ENCODE measurements at regions not wholly inside any gene's neighbourhood (a gene's known extent, or its start where the extent isn't known, plus 50 kb on each side); places are given as distances from the start of the nearest gene placed in this dataset.
"Not testable (repeated sequence)": the region's sequence is repeated elsewhere in the genome, so short reads cannot be mapped to it uniquely, and the experiment has no call there.

DNA sequence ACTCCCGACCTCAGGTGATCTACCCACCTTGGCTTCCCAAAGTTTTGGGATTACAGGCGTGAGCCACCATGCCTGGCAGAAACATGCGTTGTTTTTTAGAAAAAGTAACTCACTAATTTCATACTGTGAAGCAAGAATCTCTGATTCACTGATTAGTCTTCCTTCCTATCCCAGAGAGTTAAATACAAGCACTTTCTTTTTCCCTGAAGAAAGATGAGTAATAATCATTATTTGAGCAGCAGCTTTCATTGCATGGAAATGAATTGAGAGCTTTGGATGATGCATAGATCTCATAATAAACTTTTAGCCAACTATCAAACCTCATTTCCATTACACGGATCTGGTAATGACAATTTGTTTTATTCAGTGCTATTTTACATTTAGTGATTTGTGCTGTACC, 892.5 kb upstream of the EYS start:
- DNase-seq (ENCODE audit: low spot score), result no peak

DNA sequence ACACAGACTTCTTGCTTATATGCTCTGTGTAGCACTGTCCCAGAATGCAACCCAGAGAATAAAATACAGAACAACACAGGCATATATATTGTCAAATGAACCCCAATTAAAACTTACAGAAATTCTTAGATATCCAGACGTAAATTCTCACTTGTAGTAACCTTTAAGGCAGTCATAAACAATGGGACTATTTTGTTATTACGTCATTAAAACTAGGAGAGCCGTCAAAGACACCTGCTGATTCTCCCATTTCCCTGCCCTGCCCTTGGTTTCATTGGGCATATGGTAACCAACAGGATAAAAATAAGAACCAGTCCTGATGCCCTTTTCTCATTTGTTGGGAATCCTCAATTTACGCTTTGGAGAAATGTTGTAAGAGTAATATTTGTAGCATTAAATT, 871.3 kb upstream of the EYS start:
- no peak for DNase-seq (ENCODE audit: low spot score)

DNA sequence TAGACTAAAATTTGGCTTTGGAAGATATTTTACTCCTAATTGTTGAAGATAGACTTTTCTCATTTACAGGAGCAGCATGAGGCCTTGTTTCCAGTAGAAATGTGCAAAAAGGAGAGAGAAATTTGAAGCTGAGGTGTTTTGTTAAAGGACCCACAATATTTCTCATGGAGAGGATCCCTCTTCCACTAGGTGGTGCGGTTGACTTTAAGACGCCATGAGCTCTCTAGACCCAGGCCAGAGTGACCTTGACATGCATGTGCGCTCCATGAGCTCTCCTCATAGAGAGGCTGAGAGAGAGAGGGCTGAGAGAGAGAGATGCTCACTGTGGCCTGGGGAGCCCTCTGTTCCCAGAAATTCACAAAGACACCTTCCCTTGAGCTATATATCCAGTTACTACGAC, 861.2 kb upstream of the EYS start:
- no peak for DNase-seq (ENCODE audit: low spot score)

- no peak for DNase-seq (ENCODE audit: low spot score)
Observed at GRCh38 chr6:66561479-66561878, 854.5 kb upstream of the EYS start.

- DNase-seq (ENCODE audit: low spot score), result no peak
Observed at GRCh38 chr6:66558189-66558588, 851.2 kb upstream of the EYS start.

- DNase-seq (ENCODE audit: low spot score), result no peak
Observed at GRCh38 chr6:66556936-66557335, 849.9 kb upstream of the EYS start.

DNA sequence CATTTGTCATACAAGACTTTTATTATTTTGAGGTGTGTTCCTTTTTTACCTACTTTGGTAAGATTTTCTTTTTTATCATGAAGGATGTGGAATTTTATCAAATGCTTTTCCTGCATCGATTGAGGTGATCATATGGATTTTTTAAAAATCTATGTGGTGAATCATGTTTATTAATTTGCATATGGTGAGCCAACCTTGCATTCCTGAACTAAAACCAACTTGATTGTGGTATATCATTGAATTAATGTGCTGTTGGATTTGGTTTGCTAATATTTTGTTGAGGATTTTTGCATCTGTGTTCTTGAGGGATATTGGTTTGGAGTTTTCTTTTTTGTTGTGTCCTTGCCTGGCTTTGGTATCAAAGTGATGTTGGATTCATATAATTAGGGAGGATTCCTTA, 848.1 kb upstream of the EYS start:
- DNase-seq (ENCODE audit: low spot score), result no peak

DNA sequence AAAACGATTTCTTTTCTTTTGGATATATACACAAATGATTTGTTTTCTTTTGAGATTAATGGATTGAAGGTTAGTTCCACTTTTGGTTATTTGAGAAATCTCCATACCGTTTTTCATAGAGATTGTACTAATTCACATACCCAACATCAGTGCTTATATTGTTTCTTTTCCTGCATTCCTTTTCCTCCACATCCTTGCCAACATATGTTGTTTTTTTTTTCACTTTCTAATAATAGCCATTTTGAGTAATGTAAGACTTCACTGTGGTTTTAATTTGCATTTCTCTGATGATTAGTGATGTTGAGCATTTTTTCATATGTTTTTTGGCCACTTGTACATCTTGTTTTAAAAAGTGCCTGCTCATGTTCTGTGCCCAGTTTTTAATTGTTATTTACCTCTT, 846.4 kb upstream of the EYS start:
- no peak for DNase-seq (ENCODE audit: low spot score)

DNA sequence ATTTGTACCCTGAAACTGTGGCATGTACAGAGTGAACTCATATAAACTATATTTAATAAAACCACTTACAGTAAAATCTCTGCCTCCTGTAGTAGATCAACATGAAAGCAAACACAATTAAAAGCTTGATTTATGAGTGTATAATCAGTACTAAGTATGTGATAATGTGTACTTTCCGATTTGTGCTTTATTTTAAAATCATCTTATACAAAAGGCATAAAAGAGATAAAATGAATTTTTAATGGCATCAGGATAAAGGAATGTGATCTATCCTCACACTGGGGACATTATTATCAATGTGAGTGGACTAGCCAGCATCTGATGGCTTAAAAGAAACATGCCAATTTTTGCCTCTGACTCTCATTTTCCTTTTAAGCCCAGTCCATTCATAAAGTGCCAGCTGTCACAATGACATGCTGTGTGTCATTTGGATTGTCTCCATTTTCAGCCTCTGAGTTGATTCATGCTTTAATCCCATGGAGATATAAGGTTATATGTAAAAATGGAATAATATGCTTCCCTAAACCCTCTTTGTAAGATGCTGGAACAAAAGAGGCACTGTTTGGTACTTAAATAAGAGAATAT, 831.6 kb upstream of the EYS start:
- no peak for DNase-seq (ENCODE audit: low spot score)

- DNase-seq (ENCODE audit: low spot score), result no peak
Observed at GRCh38 chr6:66533921-66534404, 826.9 kb upstream of the EYS start.

DNA sequence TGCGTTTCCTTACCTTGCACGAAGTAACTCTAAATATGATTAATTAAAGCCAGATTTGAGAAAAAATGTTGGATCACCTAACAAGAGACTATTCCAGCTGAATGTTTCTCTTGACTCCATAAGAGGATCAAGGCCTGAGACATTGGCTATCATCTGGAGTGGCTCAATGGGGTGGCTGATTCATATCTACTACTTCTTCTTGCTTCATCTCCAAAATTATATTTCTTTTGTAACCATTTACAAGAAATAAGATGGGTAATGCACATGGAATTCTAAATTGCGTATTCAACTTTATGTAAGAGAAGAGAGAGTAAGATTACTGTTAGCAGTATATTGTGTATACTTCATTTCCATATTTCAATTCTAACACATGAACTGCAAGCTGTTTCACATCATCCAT, 819.0 kb upstream of the EYS start:
- DNase-seq (ENCODE audit: low spot score), result no peak

- DNase-seq (ENCODE audit: low spot score), result no peak
Observed at GRCh38 chr6:66522864-66523263, 815.8 kb upstream of the EYS start.

- no peak for DNase-seq (ENCODE audit: low spot score)
Observed at GRCh38 chr6:66516377-66516776, 809.4 kb upstream of the EYS start.

- no peak for DNase-seq (ENCODE audit: low spot score)
Observed at GRCh38 chr6:66508433-66508832, 801.4 kb upstream of the EYS start.

- DNase-seq (ENCODE audit: low spot score), result no peak
Observed at GRCh38 chr6:66499851-66500250, 792.8 kb upstream of the EYS start.

GRCh38 chr6:66496659-66497058, 789.6 kb upstream of the EYS start:
- DNase-seq (ENCODE audit: low spot score), result no peak

DNA sequence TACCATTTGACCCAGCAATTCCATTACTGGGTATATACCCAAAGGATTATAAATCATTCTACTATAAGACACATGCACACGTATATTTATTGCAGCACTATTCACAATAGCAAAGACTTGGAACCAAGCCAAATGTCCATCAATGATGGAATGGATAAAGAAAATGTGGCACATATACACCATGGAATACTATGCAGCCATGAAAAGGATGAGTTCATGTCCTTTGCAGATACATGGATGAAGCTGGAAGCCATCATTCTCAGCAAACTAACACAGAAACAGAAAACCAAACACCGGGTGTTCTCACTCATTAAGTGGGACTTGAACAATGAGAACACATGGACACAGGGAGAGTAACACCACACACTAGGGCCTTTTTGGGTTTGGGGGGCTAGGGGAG, 787.6 kb upstream of the EYS start:
- not testable (repeated sequence) for DNase-seq (ENCODE audit: low spot score)

DNA sequence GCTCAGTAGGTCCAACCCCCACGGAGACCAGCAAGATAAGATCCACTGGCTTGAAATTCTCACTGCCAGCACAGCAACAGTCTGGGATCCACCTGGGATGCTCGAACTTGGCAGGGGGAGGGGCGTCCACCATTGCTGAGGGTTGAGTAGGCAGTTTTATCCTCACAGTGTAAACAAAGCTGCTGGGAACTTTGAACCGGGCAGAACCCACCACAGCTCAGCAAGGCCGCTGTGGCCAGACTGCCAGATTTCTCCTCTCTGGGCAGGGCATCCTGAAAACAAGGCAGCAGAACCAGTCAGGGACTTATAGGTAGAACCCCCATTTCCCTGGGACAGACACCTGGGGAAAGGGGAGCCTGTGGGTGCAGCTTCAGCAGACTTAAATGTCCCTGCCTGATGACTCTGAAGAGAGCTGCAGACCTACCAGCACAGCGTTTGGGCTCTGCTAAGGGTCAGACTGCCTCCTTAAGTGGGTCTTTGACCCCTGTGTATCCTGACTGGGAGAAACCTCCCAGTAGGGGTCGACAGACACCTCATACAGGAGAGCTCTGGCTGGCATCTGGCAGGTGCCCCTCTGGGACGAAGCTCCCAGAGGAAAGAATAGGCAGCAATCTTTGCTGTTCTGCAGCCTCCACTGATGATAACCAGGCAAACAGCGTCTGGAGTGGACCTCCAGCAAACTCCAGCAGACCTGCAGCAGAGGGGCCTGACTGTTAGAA, 782.4 kb upstream of the EYS start:
- no peak for DNase-seq (ENCODE audit: low spot score)

GRCh38 chr6:66481216-66481615, 774.2 kb upstream of the EYS start:
- no peak for DNase-seq (ENCODE audit: low spot score)

DNA sequence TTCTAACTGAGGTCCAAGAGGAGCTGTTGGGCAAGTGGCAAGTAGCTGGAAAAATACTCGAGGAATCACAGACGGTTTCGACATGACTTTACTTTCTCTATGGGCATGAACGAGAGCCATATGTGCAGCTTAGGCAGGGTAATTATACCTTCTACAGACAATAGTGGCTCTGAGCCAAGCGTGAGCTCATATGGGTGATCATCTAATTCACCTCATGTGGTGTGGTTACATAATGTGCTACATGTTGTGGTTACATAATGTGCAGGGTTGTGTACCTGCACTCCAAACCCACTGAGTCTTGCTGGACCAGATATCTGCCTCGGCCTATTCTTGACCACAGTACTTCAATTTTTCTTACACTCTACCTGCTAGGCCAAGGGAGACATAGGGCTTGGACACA, 771.7 kb upstream of the EYS start:
- DNase-seq (ENCODE audit: low spot score), result no peak

GRCh38 chr6:66435321-66435720, 728.3 kb upstream of the EYS start:
- no peak for DNase-seq (ENCODE audit: low spot score)

- no peak for DNase-seq (ENCODE audit: low spot score)
Observed at GRCh38 chr6:66429210-66429609, 722.2 kb upstream of the EYS start.

DNA sequence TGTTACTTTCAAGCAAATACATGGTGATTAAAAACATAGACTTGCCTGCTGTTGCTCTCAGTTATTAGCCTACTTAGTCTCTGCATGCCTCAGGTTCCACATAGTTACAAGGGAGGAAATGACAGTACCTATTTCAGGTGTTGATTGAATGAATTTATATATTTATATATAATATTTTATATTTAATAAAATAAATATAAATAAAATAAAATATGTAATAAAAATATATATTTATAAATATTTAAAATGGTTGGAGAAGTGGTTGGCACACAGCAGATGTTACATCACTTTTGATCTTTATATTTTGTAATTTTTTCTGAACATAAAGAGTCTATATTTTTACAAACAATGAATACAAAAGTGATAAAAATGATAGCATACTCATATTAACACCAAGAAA, 716.0 kb upstream of the EYS start:
- DNase-seq (ENCODE audit: low spot score), result no peak

DNA sequence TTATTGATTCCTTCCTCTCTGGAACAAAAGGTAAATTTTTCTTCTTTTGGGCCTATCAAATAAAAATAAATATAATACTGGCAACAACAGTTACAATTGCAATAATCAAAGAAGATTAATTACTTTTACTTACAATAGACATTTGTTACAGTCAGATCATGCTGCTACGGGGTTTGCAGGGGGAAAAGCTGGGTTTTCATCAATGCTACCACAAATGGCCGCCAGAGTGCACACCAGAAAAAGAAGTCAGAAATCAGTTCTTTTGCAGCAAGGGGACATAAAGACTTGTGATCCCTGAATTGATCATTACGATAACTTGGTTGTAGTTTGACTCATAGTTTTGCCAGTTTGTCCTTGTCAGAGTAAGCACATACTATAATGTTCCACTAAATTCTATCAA, 714.5 kb upstream of the EYS start:
- no peak for DNase-seq (ENCODE audit: low spot score)

All from hepatic stellate cell (primary cell).